GM10248 (cell line): ENCODE measurements at regions not wholly inside any gene's neighbourhood (a gene's known extent, or its start where the extent isn't known, plus 50 kb on each side); places are given as distances from the start of the nearest gene placed in this dataset.

Experiments
- CTCF ChIA-PET: fragments of 300-600 bp; sonication (Branson Sonifier 250); formaldehyde crosslinking; extraction: SDS; loops from one replicate; lab custom pipeline; 2021; ENCODE audit warnings: antibody characterized with exemption; lab: Yijun Ruan, JAX
- POLR2A ChIA-PET: fragments of 350-650 bp; sonication (Branson Sonifier 250); formaldehyde crosslinking; extraction: SDS; loops from one replicate; lab custom pipeline; 2020; ENCODE audit warnings: antibody characterized with exemption; lab: Yijun Ruan, JAX
- DNase-seq: peaks from one replicate; pipeline ENCODE4 v3.0.0; 2012; ENCODE audit errors: extremely low spot score
- TF ChIP-seq, protein P1 (sequence below): IDR thresholded peaks from 2 replicates; pipeline ENCODE4 v1.5.1; 2012; ENCODE audit warnings: mild to moderate bottlenecking, low read depth; ENCODE audit errors: extremely low read depth, missing control alignments, control extremely low read depth

DNA sequence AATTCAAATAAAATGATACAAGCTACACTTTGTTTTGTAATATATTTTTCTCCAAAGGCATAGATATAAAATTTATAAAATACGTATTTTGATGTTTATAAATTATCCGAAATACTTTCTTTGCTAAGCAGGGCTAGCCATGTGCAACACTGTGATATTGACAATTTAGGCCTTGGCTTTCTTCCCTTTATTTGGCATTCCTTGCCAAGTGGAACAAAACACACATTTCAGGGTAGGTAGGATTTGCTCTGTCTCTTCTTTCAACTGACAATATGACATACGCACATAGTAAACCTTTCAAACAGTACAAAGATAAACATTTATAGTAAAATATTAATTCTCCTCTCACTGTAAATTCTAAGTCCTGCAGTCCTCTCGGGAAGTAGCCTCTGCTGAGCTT, 103.3 kb upstream of the POT1 start:
- TF ChIP-seq, protein P1, sequence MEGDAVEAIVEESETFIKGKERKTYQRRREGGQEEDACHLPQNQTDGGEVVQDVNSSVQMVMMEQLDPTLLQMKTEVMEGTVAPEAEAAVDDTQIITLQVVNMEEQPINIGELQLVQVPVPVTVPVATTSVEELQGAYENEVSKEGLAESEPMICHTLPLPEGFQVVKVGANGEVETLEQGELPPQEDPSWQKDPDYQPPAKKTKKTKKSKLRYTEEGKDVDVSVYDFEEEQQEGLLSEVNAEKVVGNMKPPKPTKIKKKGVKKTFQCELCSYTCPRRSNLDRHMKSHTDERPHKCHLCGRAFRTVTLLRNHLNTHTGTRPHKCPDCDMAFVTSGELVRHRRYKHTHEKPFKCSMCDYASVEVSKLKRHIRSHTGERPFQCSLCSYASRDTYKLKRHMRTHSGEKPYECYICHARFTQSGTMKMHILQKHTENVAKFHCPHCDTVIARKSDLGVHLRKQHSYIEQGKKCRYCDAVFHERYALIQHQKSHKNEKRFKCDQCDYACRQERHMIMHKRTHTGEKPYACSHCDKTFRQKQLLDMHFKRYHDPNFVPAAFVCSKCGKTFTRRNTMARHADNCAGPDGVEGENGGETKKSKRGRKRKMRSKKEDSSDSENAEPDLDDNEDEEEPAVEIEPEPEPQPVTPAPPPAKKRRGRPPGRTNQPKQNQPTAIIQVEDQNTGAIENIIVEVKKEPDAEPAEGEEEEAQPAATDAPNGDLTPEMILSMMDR, result no peak
- CTCF ChIA-PET, result no interaction called here

DNA sequence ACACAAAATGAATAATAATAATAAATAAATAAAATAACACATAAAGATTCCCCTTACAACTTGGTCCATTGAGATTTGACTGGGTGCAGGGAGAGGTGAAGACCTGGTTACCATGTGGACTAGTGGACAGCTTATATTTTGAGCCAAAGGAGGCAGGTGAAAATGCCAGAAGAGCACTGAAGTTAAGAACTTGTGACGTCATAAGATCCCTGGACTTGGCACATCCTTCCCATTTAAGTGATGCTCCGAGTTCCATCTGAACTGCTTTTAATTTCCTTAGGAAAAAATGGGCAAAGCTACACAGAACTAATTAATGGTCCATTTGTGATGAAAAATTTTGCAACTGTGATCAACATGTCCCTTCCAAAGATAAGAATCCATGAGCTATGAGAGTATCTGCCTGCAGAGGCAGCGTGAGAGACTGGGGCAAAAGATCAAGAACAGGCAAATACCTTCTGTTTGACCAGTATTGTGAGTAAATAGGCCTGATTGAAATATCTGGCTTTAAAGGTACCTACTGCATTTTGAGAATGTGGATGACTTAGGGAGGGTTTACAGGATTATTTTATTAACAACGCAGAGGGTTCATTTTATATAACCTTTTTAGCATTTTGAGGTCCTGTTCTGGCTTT, 101.2 kb upstream of the POT1 start:
- CTCF ChIA-PET, result no interaction called here

More for the DNA sequence above, 103.3 kb upstream of the POT1 start:
- no peak for DNase-seq
- POLR2A ChIA-PET, result no interaction called here

DNA sequence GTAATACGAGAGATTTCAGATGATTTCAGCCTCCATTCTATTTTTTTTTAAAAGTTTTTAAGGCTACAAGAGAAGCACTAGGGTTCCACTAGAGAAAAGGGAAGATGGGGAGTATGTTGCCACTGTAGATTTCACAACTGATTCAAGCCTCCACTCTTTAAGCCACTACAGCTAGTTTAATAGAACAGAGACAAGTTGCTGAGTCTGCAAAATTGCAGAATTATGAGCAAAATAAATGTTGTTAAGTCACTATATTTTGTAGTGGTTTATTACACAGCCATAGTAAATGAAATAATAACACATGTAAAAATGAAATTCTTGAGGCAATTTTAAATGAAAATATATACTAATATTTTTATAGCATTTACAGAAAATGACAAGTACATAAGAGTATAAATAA, 96.0 kb upstream of the POT1 start:
- ChIA-PET POLR2A (no interaction called here), CTCF (no interaction called here)
- TF ChIP-seq, protein P1, result no peak
- no peak for DNase-seq

More for the DNA sequence above, 101.2 kb upstream of the POT1 start:
- no peak for DNase-seq
- POLR2A ChIA-PET, result no interaction called here
- TF ChIP-seq, protein P1, result no peak

DNA sequence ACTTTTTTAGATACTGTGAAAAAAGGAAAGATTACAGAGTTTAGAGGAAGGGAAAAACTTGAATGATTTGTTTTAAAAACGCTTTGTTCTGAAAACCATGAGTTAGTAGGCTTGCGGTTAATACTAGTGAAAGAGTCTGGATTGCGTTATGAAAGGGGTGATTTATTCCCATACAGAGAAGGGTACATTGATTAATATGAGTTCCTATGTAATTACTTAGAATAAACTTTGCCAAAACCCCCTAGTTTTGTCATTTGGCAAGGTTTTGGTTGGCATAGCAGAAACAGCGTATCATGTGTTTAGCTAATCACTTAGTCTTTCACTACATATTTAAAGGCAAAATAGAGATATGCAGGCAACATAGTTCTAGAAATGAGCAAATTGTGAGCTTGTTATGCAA, 91.2 kb upstream of the POT1 start:
- DNase-seq, result no peak
- POLR2A ChIA-PET, result no interaction called here
- CTCF ChIA-PET, result no interaction called here
- TF ChIP-seq, protein P1, result no peak

DNA sequence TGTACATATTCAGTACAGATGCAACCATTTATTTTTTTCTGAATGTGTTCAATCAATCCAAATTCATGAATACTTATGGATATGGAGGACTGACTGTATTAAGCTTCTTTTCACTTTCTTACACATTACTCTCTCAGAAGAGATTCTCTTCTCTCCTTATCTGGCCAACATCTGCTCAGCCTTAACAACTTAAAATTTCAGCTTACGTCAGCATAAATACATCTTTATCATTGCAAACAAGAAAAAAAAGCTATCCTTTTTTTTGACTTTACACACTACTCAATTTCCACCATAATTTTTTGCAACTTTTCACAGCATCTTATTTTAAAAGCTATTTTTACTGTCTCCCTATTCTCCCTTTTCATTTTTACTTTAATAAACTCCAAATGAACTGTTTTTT, 80.9 kb upstream of the POT1 start:
- ChIA-PET CTCF (no interaction called here), POLR2A (no interaction called here)
- TF ChIP-seq, protein P1, result no peak
- DNase-seq, result no peak

DNA sequence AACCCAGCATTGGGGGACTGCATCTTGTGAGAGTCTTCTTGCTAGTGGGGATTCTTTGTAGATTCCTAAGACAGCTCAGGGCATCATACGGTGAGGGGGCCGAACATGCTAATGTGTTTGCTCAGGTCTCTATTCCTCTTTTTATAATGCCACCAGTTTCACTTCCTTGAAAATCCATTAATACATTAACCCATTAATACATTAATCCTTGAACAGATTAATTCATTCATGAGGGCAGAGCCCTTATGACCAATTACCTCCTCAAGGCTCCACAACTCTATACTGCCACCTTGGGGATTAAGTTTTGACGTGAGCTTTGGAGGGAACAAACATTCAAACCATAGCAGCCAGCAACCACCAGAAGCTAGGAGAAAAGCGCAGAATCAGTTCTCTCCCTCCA, 67.2 kb upstream of the POT1 start:
- ChIA-PET POLR2A (no interaction called here), CTCF (interaction anchor here (0.7 to 1.8 kb wide), 9 partner anchors 9 to 895 kb away, joined by 3 to 8 read pairs (median 3); no protein-coding TSS in a partner anchor)
- DNase-seq, result peak; percentile 4
- TF ChIP-seq, protein P1, result peak; percentile 49
